Mammary epithelial cell (primary cell): ENCODE measurements at regions not wholly inside any gene's neighbourhood (a gene's known extent, or its start where the extent isn't known, plus 50 kb on each side); places are given as distances from the start of the nearest gene placed in this dataset.
"Not testable (repeated sequence)": the region's sequence is repeated elsewhere in the genome, so short reads cannot be mapped to it uniquely, and the experiment has no call there.

Experiments used
- EZH2 ChIP-seq: IDR thresholded peaks from 2 replicates; pipeline ENCODE4 v1.6.1; 2012; ENCODE audit warnings: low read length, inconsistent platforms, borderline replicate concordance
- TF ChIP-seq, protein P1 (sequence below), 2 donors: IDR thresholded peaks in 1 of 2; conservative IDR thresholded peaks in 1 of 2; 2 replicates each; pipeline ENCODE4 v1.5.1; 2011 to 2012; ENCODE audit warnings: inconsistent platforms in 2 of 2, low read length in 2 of 2, mild to moderate bottlenecking in 2 of 2, control low read depth in 1 of 2, low read depth in 1 of 2; ENCODE audit not compliant: insufficient read depth in 1 of 2; ENCODE audit errors: extremely low read depth in 1 of 2

DNA sequence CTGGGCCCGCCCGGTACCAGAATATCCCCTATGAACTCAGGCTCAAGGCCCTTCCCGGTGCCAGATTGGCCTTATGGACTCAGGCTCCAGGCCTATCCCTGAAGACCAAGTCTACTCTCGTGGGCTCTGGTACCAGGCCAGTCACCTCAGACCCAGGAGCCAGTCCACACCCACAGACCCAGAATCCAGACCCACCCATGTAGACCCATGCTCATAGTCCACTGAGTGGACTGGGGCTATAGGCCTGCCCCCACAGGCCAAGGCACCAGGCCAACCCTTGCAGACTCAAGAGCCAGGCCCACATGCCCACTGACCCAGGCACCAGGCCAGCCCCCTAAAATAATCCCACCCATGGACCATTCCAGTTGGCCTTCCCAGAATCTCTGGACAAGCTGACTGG lies 296.1 kb downstream of the CNTNAP3B start:
- TF ChIP-seq, protein P1, sequence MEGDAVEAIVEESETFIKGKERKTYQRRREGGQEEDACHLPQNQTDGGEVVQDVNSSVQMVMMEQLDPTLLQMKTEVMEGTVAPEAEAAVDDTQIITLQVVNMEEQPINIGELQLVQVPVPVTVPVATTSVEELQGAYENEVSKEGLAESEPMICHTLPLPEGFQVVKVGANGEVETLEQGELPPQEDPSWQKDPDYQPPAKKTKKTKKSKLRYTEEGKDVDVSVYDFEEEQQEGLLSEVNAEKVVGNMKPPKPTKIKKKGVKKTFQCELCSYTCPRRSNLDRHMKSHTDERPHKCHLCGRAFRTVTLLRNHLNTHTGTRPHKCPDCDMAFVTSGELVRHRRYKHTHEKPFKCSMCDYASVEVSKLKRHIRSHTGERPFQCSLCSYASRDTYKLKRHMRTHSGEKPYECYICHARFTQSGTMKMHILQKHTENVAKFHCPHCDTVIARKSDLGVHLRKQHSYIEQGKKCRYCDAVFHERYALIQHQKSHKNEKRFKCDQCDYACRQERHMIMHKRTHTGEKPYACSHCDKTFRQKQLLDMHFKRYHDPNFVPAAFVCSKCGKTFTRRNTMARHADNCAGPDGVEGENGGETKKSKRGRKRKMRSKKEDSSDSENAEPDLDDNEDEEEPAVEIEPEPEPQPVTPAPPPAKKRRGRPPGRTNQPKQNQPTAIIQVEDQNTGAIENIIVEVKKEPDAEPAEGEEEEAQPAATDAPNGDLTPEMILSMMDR (conservative IDR thresholded peaks at IDR 0.05 in 1 of 2, IDR thresholded peaks at IDR 0.05 in 1 of 2; ENCODE audit: extremely low read depth in 1 of 2, insufficient read depth in 1 of 2, low read depth in 1 of 2, low read length in 2 of 2) = not testable (repeated sequence)
- TF ChIP-seq EZH2 = not testable (repeated sequence)
